ENCODE measurements at regions not wholly inside any gene's neighbourhood (a gene's known extent, or its start where the extent isn't known, plus 50 kb on each side); places are given as distances from the start of the nearest gene placed in this dataset.

GRCh38 chr4:123545667-123546572, 149.3 kb downstream of the SPRY1 start:
- DNase-seq = no peak

DNA sequence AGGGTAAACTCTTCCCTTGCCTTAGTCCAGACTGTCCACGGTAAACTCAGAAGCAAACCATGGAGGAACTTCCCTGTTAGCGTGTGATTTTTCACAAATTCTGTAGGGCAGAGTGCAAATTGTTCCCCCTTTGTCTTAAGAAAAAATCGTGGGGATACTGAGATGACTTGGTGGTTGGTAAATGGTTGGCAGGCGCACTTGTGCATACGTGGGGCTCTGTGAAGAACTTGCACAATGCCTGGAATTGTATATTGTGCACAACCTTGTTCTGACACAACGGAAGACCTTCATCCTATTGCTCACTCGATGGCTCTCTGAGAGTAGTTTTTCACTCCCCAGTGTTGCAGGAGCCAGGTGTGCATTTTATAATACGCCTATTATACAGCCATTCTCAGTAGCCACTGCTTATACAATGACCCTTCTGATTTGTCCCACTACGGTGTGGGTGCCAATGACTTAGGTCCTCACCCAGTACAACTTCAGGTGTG, 150.0 kb downstream of the SPRY1 start:
- no peak for DNase-seq

GRCh38 chr4:123547216-123548165, 150.9 kb downstream of the SPRY1 start:
- no peak for DNase-seq

- DNase-seq = no peak
These were observed 156.7 kb downstream of the SPRY1 start for GRCh38 chr4:123553279-123553678.

- no peak for DNase-seq
These were observed 157.4 kb downstream of the SPRY1 start for GRCh38 chr4:123553733-123554637.

- no peak for DNase-seq
These were observed 158.2 kb downstream of the SPRY1 start for GRCh38 chr4:123554801-123555232.

- DNase-seq = no peak
These were observed 158.7 kb downstream of the SPRY1 start for GRCh38 chr4:123555233-123555806.

GRCh38 chr4:123555807-123556273, 159.2 kb downstream of the SPRY1 start:
- DNase-seq = no peak

- DNase-seq = no peak
These were observed 159.9 kb downstream of the SPRY1 start for GRCh38 chr4:123556526-123556925.

- no peak for DNase-seq
These were observed 161.4 kb downstream of the SPRY1 start for GRCh38 chr4:123557857-123558536.

DNA sequence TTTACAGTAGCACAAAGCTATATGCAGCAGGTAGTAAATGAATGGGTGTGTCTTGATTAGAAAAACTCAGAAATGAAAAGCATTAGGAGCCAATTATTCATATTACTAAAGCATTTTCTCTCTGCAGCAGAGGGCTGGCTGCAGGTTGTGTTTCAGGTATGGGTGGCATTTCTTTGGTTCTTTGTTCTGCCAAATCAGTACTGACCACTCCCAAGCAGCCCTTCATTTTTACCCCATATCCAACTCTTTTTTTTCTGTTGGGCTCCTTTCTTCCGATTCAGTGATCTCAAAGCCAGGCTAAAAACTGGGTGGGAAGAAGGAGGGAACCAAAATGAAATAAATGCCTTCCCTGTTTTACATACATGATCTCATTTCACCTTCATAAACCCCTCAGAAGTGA, 162.3 kb downstream of the SPRY1 start:
- DNase-seq = no peak

GRCh38 chr4:123559955-123560871, 163.6 kb downstream of the SPRY1 start:
- DNase-seq = no peak

- DNase-seq = no peak
These were observed 164.9 kb downstream of the SPRY1 start for GRCh38 chr4:123561525-123561924.

DNA sequence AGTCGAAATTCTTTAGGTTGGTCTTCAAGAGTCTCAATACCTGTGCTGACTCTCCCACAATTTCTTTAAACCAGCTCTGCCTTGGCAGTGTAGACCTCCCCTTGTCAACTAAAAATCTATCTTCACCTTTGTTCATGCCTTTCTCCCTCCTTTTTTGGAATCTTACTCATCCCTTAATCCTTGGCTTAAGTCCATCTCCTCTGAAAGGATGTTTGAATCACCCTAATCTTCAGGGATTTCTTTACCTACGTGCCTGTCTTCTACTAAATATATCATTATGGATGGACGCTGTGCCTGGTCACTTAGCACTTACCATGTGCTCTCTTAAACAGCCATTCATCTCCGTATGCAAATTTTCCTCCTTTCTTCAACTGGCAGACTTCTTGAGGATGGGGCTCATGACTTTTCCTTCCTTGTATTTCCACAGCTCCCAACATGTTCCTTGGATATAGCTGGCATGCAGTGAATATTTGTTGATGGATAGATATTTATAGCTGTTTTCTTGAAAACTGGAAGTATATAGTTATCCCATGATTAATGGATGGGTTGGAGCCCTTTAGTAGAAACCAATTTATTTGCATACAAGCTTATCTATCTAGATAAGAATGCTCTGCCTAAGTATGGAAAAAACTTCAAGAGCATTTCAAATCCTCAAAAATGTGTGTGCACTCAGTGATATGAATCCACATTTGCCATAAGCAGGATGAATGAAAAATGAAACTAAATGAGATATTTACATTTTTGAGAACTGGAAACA, 166.6 kb downstream of the SPRY1 start:
- no peak for DNase-seq

GRCh38 chr4:123564758-123565346, 168.3 kb downstream of the SPRY1 start:
- DNase-seq = peak; percentile 37

DNA sequence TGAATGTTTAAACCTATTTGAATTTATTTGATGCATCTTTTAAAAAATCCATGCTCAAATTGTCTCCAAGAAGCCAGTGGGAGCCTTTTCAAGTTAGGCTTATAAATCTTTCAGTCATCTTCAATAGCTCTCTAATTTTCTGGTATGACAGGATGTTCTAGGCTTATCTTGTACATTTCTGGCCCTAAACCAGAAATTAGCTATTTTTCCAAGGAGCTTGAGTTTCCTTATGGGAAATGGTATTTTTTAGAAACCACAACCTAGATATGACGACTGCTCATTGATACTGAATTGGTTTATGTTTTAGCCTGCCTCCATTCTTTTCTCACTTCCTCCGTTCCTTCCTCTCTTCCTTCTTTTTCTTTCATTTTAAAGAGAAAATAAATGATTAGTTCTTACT, 172.3 kb downstream of the SPRY1 start:
- DNase-seq = no peak

- no peak for DNase-seq
These were observed 172.9 kb downstream of the SPRY1 start for GRCh38 chr4:123569541-123569940.

- no peak for DNase-seq
These were observed 177.4 kb downstream of the SPRY1 start for GRCh38 chr4:123573866-123574508.
